PC-3 (cell line): ENCODE measurements at regions not wholly inside any gene's neighbourhood (a gene's known extent, or its start where the extent isn't known, plus 50 kb on each side); places are given as distances from the start of the nearest gene placed in this dataset.

Source experiments
- ATAC-seq: fragments of 200-7000 bp; cut with Tn5 transposase; 2 replicates; pipeline ENCODE4 v1.9.1; 2020; ENCODE audit warnings: mild to moderate bottlenecking, moderate library complexity
- BruUV-seq: library from RNA; stranded (reverse); fragments of 400-500 nt; replicated peaks from 2 replicates; lab custom pipeline; 2021; lab: Mats Ljungman, UMichigan
- CTCF ChIA-PET: fragments of 300-600 bp; sonication (Branson Sonifier 250); formaldehyde crosslinking; loops from one replicate; lab custom pipeline; 2022; ENCODE audit warnings: antibody characterized with exemption; lab: Charles Lee
- POLR2A ChIA-PET: fragments of 300-600 bp; sonication (Branson Sonifier 250); formaldehyde crosslinking; loops from one replicate; lab custom pipeline; 2022; ENCODE audit warnings: antibody characterized with exemption; ENCODE audit not compliant: unreplicated experiment; lab: Charles Lee
- DNase-seq: peaks from one replicate; pipeline ENCODE4 v3.0.0-alpha.2; 2015
- H2AFZ ChIP-seq: fragments of 300-600 bp; sonication (generic); 2 replicates; pipeline ENCODE4 v1.6.0; 2016; ENCODE audit warnings: antibody characterized with exemption, low read length
- H3F3A ChIP-seq: fragments of 300-600 bp; sonication (generic); one replicate; pipeline ENCODE4 v1.6.0; 2017; ENCODE audit warnings: antibody characterized with exemption, low read length, control low read depth, mild to moderate bottlenecking; ENCODE audit not compliant: unreplicated experiment
- H3K27ac ChIP-seq: fragments of 300-600 bp; sonication (generic); 2 replicates; pipeline ENCODE4 v1.5.1; 2016; ENCODE audit warnings: mild to moderate bottlenecking, low read length
- H3K27me3 ChIP-seq: fragments of 300-600 bp; sonication (generic); 2 replicates; pipeline ENCODE4 v1.6.1; 2016; ENCODE audit warnings: low read length, mixed read lengths
- H3K36me3 ChIP-seq: fragments of 300-600 bp; sonication (generic); 2 replicates; pipeline ENCODE4 v1.6.1; 2016; ENCODE audit warnings: low read depth, mixed run types, low read length, mixed read lengths
- H3K4me1 ChIP-seq: fragments of 300-600 bp; sonication (generic); 2 replicates; pipeline ENCODE4 v1.5.1; 2016; ENCODE audit warnings: low read length; ENCODE audit not compliant: insufficient read depth
- H3K4me2 ChIP-seq: fragments of 300-600 bp; sonication (generic); 2 replicates; pipeline ENCODE4 v1.6.0; 2016; ENCODE audit warnings: low read length
- H3K4me3 ChIP-seq: fragments of 300-600 bp; sonication (generic); 2 replicates; pipeline ENCODE4 v1.5.1; 2016; ENCODE audit warnings: mild to moderate bottlenecking, low read length, mixed read lengths
- H3K79me2 ChIP-seq: fragments of 300-600 bp; sonication (generic); 2 replicates; pipeline ENCODE4 v1.6.1; 2017; ENCODE audit warnings: low read length, mixed read lengths
- H3K9ac ChIP-seq: fragments of 300-600 bp; sonication (generic); 2 replicates; pipeline ENCODE4 v1.6.0; 2016; ENCODE audit warnings: mild to moderate bottlenecking, low read length
- H3K9me2 ChIP-seq: fragments of 300-600 bp; sonication (generic); replicated peaks from 2 replicates; pipeline ENCODE4 v1.6.1; 2016; ENCODE audit warnings: mixed run types, low read length, mixed read lengths
- H3K9me3 ChIP-seq: fragments of 300-600 bp; sonication (generic); 2 replicates; pipeline ENCODE4 v1.6.1; 2016; ENCODE audit warnings: low read length, mixed read lengths
- H4K20me1 ChIP-seq: fragments of 300-600 bp; sonication (generic); 2 replicates; pipeline ENCODE4 v1.6.1; 2016; ENCODE audit warnings: low read length, mixed read lengths
- EZH2 ChIP-seq: fragments of 300-600 bp; sonication (generic); IDR thresholded peaks from one replicate; pipeline ENCODE4 v1.6.1; 2017; ENCODE audit warnings: antibody characterized with exemption, mild to moderate bottlenecking, low read length; ENCODE audit not compliant: unreplicated experiment
- EZH2phosphoT487 ChIP-seq: fragments of 300-600 bp; sonication (generic); IDR thresholded peaks from 2 replicates; pipeline ENCODE4 v1.6.1; 2018; ENCODE audit warnings: mild to moderate bottlenecking, antibody characterized with exemption, low read length, borderline replicate concordance
- intact Hi-C: fragments of 100-400 bp; cut with micrococcal nuclease; formaldehyde crosslinking; loops from 2 replicates; pipeline ENCODE4 v1.9.0; 2023
- TF ChIP-seq, protein P1 (sequence below): fragments of 300-600 bp; sonication (generic); conservative IDR thresholded peaks from 2 replicates; pipeline ENCODE4 v1.5.1; 2017; ENCODE audit warnings: antibody characterized with exemption, low read depth, mild to moderate bottlenecking, low read length

GRCh38 chr4:178665916-178666315 lies 1223.7 kb upstream of the AGA start:
- Histone ChIP-seq H3F3A (no peaks in the 10 kb centered on the region), H2AFZ (no peak overlapping the region), H4K20me1 (no peaks in the 10 kb centered on the region), H3K4me3 (no peak overlapping the region), H3K9ac (no peak overlapping the region), H3K9me2 (no peaks in the 10 kb centered on the region), H3K27ac (no peak overlapping the region), H3K36me3 (no peaks in the 10 kb centered on the region), H3K9me3 (no peaks in the 10 kb centered on the region), H3K79me2 (no peaks in the 10 kb centered on the region), H3K27me3 (no peaks in the 10 kb centered on the region), H3K4me1 (no peaks in the 10 kb centered on the region), H3K4me2 (no peak overlapping the region)
- TF ChIP-seq, protein P1, sequence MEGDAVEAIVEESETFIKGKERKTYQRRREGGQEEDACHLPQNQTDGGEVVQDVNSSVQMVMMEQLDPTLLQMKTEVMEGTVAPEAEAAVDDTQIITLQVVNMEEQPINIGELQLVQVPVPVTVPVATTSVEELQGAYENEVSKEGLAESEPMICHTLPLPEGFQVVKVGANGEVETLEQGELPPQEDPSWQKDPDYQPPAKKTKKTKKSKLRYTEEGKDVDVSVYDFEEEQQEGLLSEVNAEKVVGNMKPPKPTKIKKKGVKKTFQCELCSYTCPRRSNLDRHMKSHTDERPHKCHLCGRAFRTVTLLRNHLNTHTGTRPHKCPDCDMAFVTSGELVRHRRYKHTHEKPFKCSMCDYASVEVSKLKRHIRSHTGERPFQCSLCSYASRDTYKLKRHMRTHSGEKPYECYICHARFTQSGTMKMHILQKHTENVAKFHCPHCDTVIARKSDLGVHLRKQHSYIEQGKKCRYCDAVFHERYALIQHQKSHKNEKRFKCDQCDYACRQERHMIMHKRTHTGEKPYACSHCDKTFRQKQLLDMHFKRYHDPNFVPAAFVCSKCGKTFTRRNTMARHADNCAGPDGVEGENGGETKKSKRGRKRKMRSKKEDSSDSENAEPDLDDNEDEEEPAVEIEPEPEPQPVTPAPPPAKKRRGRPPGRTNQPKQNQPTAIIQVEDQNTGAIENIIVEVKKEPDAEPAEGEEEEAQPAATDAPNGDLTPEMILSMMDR: no peak
- TF ChIP-seq EZH2 (no peak), EZH2phosphoT487 (no peak)
- BruUV-seq: no TSS peak
- ATAC-seq: no peak
- ChIA-PET CTCF (no interaction called here), POLR2A (no interaction called here)
- DNase-seq: no peak
- intact Hi-C loops: no loop called here

GRCh38 chr4:178671766-178672165 lies 1229.5 kb upstream of the AGA start:
- Histone ChIP-seq H3K4me3 (no peak overlapping the region), H3K27ac (no peak overlapping the region), H3K9me2 (no peaks in the 10 kb centered on the region), H3K36me3 (no peaks in the 10 kb centered on the region), H3F3A (no peaks in the 10 kb centered on the region), H4K20me1 (no peaks in the 10 kb centered on the region), H3K27me3 (no peaks in the 10 kb centered on the region), H2AFZ (no peak overlapping the region), H3K9ac (no peak overlapping the region), H3K79me2 (no peaks in the 10 kb centered on the region), H3K4me2 (no peak overlapping the region), H3K4me1 (no peaks in the 10 kb centered on the region), H3K9me3 (no peaks in the 10 kb centered on the region)
- ATAC-seq (no peak), DNase-seq (no peak)
- BruUV-seq: no TSS peak
- CTCF ChIA-PET: no interaction called here
- TF ChIP-seq EZH2 (no peak), EZH2phosphoT487 (no peak)
- TF ChIP-seq, protein P1: no peak
- POLR2A ChIA-PET: no interaction called here
- intact Hi-C loops: no loop called here

- ATAC-seq (no peak), DNase-seq (peak; percentile 19)
- no peaks in the 10 kb centered on the region for H3K9me2 ChIP-seq
- no peaks in the 10 kb centered on the region for H3K4me1 ChIP-seq
- H3K27me3 ChIP-seq: no peaks in the 10 kb centered on the region
- H4K20me1 ChIP-seq: no peaks in the 10 kb centered on the region
- no peak overlapping the region for H3K27ac ChIP-seq
- no TSS peak for BruUV-seq
- POLR2A ChIA-PET: no interaction called here
- no peak overlapping the region for H3K4me3 ChIP-seq
- CTCF ChIA-PET: no interaction called here
- no peak overlapping the region for H3K9ac ChIP-seq
- no peak overlapping the region for H2AFZ ChIP-seq
- no peak for TF ChIP-seq EZH2phosphoT487
- TF ChIP-seq, protein P1: no peak
- TF ChIP-seq EZH2: no peak
- no peaks in the 10 kb centered on the region for H3K36me3 ChIP-seq
- H3K79me2 ChIP-seq: no peaks in the 10 kb centered on the region
- H3K4me2 ChIP-seq: no peak overlapping the region
- intact Hi-C loops: no loop called here
- no peaks in the 10 kb centered on the region for H3F3A ChIP-seq
- no peaks in the 10 kb centered on the region for H3K9me3 ChIP-seq
These were observed 1230.3 kb upstream of the AGA start for GRCh38 chr4:178672512-178672911.
